ENCODE measurements at regions not wholly inside any gene's neighbourhood (a gene's known extent, or its start where the extent isn't known, plus 50 kb on each side); places are given as distances from the start of the nearest gene placed in this dataset.
"Not testable (repeated sequence)": the region's sequence is repeated elsewhere in the genome, so short reads cannot be mapped to it uniquely, and the experiment has no call there.

GRCh38 chr2:122032264-122032645 is 276.8 kb downstream of the TSN start:
- no peak overlapping the region for H3K4me3 ChIP-seq
- H4K20me1 ChIP-seq: no peaks in the 10 kb centered on the region
- peak overlapping the region; percentile 52 to 82 (median 72) for H3K4me2 ChIP-seq
- no peak for TF ChIP-seq Cebpa-rat (IDR thresholded peaks at IDR 0.05)
- H3K27me3 ChIP-seq: no peaks in the 10 kb centered on the region
- H3K27ac ChIP-seq: no peak overlapping the region
- no peak overlapping the region for H3K9ac ChIP-seq
- no peaks in the 10 kb centered on the region for H3K36me3 ChIP-seq
- peaks cover 35 to 46% (median 46%) of the 10 kb centered on the region in 10 experiments for H3K4me1 ChIP-seq
- H3K9me3 ChIP-seq (replicated peaks in 1 of 11): peaks cover 0 to 5% (median 0%) of the 10 kb centered on the region in 11 experiments; a peak in 3 of 22 replicates

DNA sequence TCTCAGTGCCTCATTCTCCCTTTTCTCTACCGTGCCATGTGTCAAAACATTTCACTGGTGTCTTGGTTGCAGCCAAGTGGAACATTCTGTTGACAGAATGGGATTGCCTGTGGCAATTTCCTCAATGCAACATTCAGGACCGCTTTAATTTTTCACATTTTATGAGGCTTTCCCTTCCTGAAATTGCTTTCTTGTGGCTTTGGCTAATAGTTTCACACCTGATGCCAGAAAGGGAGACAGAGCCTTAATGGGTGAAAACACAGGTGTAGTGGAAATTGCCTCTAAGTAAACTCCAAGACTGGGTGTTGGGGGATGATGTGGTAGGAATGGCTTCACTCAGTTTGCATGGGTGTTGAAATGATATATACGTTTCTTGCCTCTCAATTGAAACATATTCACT is 278.3 kb downstream of the TSN start:
- H3K27ac ChIP-seq: no peak overlapping the region

GRCh38 chr2:122034344-122034743 is 278.9 kb downstream of the TSN start:
- no peaks in the 10 kb centered on the region for H3K36me3 ChIP-seq
- H3K9me3 ChIP-seq (replicated peaks in 1 of 11): peaks cover 0 to 8% (median 0%) of the 10 kb centered on the region in 11 experiments; a peak in 7 of 22 replicates
- H3K9ac ChIP-seq: no peak overlapping the region
- no peak overlapping the region for H3K4me3 ChIP-seq
- no peaks in the 10 kb centered on the region for H4K20me1 ChIP-seq
- peaks cover 35 to 46% (median 46%) of the 10 kb centered on the region in 10 experiments for H3K4me1 ChIP-seq
- H3K27ac ChIP-seq: no peak overlapping the region
- H3K4me2 ChIP-seq: peak overlapping the region in 10 of 11 experiments; percentile 53 to 82 (median 74); a peak in 17 of 22 replicates
- no peaks in the 10 kb centered on the region for H3K27me3 ChIP-seq
- TF ChIP-seq Cebpa-rat (IDR thresholded peaks at IDR 0.05): no peak

More for the DNA sequence above, 278.3 kb downstream of the TSN start:
- peaks cover 0 to 5% (median 0%) of the 10 kb centered on the region in 11 experiments; a peak in 3 of 22 replicates for H3K9me3 ChIP-seq (replicated peaks in 1 of 11)
- no peak for TF ChIP-seq Cebpa-rat (IDR thresholded peaks at IDR 0.05)
- no peaks in the 10 kb centered on the region for H3K27me3 ChIP-seq
- no peaks in the 10 kb centered on the region for H4K20me1 ChIP-seq
- no peak overlapping the region for H3K4me3 ChIP-seq
- peaks cover 35 to 46% (median 46%) of the 10 kb centered on the region in 10 experiments for H3K4me1 ChIP-seq
- H3K4me2 ChIP-seq: peak overlapping the region in 10 of 11 experiments; percentile 52 to 82 (median 74); a peak in 18 of 22 replicates
- no peak overlapping the region for H3K9ac ChIP-seq
- H3K36me3 ChIP-seq: no peaks in the 10 kb centered on the region

- H3K9ac ChIP-seq: no peak overlapping the region
- H3K27me3 ChIP-seq: no peaks in the 10 kb centered on the region
- peaks cover 0 to 13% (median 4%) of the 10 kb centered on the region in 11 experiments; a peak in 15 of 22 replicates for H3K9me3 ChIP-seq (replicated peaks in 1 of 11)
- peaks cover 35 to 46% (median 46%) of the 10 kb centered on the region in 10 experiments for H3K4me1 ChIP-seq
- H3K4me3 ChIP-seq: no peak overlapping the region
- TF ChIP-seq Cebpa-rat (IDR thresholded peaks at IDR 0.05): no peak
- H4K20me1 ChIP-seq: no peaks in the 10 kb centered on the region
- peak overlapping the region; percentile 26 to 82 (median 71) for H3K4me2 ChIP-seq
- H3K27ac ChIP-seq: no peak overlapping the region
- H3K36me3 ChIP-seq: no peaks in the 10 kb centered on the region
Measured at GRCh38 chr2:122034777-122035176, 279.3 kb downstream of the TSN start.

DNA sequence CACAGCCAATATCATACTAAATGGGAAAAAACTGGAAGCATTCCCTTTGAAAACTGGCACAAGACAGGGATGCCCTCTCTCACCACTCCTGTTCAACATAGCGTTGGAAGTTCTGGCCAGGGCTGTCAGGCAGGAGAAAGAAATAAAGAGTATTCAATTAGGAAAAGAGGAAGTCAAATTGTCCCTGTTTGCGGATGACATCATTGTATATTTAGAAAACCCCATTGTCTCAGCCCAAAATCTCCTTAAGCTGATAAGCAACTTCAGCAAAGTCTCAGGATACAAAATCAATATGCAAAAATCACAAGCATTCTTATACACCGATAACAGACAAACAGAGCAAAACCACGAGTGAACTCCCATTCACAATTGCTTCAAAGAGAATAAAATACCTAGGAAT is 283.4 kb downstream of the TSN start:
- H3K36me3 ChIP-seq, H3K4me3 ChIP-seq, H3K9ac ChIP-seq, H3K27me3 ChIP-seq, H3K4me2 ChIP-seq, H3K27ac ChIP-seq, H4K20me1 ChIP-seq: not testable (repeated sequence)
- Histone ChIP-seq H3K9me3 (replicated peaks in 1 of 11) (peaks cover 4 to 15% (median 8%) of the 10 kb centered on the region in 11 experiments; a peak in 15 of 22 replicates), H3K4me1 (peaks cover 16 to 21% (median 19%) of the 10 kb centered on the region in 10 experiments)

DNA sequence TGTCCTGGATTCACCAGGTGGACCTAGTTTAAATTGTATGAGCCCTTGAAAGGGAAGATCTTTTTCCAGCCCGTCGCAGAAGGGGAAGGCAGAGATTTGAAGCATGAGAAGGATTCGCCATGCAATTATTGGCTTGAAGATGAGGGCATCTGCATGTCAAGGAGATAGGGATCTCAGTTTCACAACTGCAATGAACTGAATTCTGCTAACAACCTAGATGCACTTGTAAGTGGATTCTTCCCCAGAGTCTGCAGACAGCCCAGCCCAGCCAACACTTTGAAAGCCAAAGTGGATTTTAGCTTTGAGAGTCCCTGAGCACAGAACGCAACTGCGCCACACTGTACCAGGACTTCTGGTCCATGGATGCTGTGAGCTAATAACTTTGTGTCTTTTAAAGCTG is 286.0 kb downstream of the TSN start:
- Histone ChIP-seq H4K20me1 (no peaks in the 10 kb centered on the region), H3K4me3 (no peak overlapping the region), H3K4me2 (no peak overlapping the region), H3K9me3 (replicated peaks in 1 of 11) (peaks cover 4 to 15% (median 8%) of the 10 kb centered on the region in 11 experiments; a peak in 15 of 22 replicates), H3K27ac (no peak overlapping the region), H3K36me3 (no peaks in the 10 kb centered on the region), H3K4me1 (no peaks in the 10 kb centered on the region), H3K27me3 (no peaks in the 10 kb centered on the region), H3K9ac (no peak overlapping the region)
- no peak for TF ChIP-seq Cebpa-rat (IDR thresholded peaks at IDR 0.05)

GRCh38 chr2:122051659-122052058 is 296.2 kb downstream of the TSN start:
- H3K4me3 ChIP-seq, H3K27me3 ChIP-seq, H3K27ac ChIP-seq, H3K4me2 ChIP-seq, H3K9ac ChIP-seq, H4K20me1 ChIP-seq, H3K36me3 ChIP-seq: not testable (repeated sequence)
- Histone ChIP-seq H3K4me1 (peaks cover 7 to 31% (median 25%) of the 10 kb centered on the region in 10 experiments; a peak in 19 of 20 replicates), H3K9me3 (replicated peaks in 1 of 11) (peaks cover 0 to 32% (median 10%) of the 10 kb centered on the region in 11 experiments; a peak in 14 of 22 replicates)

DNA sequence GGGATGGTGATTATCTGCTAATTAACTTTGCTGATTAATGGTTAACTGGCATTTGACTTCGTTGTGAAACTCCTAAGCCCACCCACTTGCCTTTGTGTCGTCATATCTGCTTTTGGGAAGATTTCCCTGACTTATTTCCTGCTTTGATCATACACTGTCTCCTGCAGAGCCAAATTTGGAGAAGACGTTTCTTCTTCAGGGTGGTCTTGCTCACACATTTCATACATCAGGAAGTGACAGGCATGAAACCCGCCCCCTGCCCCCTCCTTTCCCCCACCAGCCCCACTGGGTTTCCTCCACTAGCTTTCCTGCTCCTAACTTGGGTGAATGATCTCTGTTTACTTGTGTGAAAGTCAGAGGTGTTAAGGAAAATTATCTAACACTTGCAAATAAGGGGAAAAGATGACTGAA is 300.1 kb downstream of the TSN start:
- Histone ChIP-seq H4K20me1 (no peaks in the 10 kb centered on the region), H3K9ac (no peak overlapping the region), H3K9me3 (replicated peaks in 1 of 11) (peaks cover 0 to 32% (median 13%) of the 10 kb centered on the region in 11 experiments; a peak in 14 of 22 replicates), H3K27ac (peak overlapping the region in 8 of 11 experiments; percentile 4 to 60 (median 44); a peak in 15 of 22 replicates), H3K4me2 (peak overlapping the region; percentile 1 to 55 (median 42); a peak in 18 of 22 replicates), H3K4me3 (no peak overlapping the region; a peak in 1 of 20 replicates), H3K27me3 (no peaks in the 10 kb centered on the region), H3K36me3 (no peaks in the 10 kb centered on the region), H3K4me1 (peaks cover 7 to 31% (median 25%) of the 10 kb centered on the region in 10 experiments; a peak in 19 of 20 replicates)
- TF ChIP-seq Cebpa-rat (IDR thresholded peaks at IDR 0.05): no peak

DNA sequence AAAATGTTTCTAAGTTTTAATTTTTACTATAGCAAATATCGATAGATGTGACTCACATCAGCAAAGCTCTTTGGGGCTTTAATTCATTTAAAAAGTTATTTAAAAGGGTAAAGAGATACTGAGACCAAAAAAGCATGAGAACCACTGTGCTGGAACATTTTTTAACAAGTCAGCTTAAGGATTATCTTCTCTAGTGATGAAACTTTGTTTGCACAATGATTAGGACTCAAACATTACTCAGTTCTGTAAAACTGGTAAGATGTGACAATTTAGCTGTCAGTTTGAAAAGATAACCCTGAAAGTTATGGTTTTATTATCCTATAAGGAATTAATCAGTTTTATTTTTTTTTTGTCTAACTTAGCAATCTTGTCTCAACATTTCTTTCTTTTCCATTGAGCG is 301.4 kb downstream of the TSN start:
- TF ChIP-seq Cebpa-rat (IDR thresholded peaks at IDR 0.05): no peak
- Histone ChIP-seq H3K9ac (no peak overlapping the region), H3K4me1 (peaks cover 7 to 31% (median 25%) of the 10 kb centered on the region in 10 experiments; a peak in 19 of 20 replicates), H3K27ac (no peak overlapping the region), H3K4me2 (no peak overlapping the region), H4K20me1 (no peaks in the 10 kb centered on the region), H3K4me3 (no peak overlapping the region), H3K27me3 (no peaks in the 10 kb centered on the region), H3K9me3 (replicated peaks in 1 of 11) (peaks cover 0 to 32% (median 13%) of the 10 kb centered on the region in 11 experiments; a peak in 14 of 22 replicates), H3K36me3 (no peaks in the 10 kb centered on the region)

GRCh38 chr2:122061206-122061605 is 305.8 kb downstream of the TSN start:
- Histone ChIP-seq H3K27ac (no peak overlapping the region), H3K36me3 (no peaks in the 10 kb centered on the region), H4K20me1 (no peaks in the 10 kb centered on the region), H3K4me2 (no peak overlapping the region), H3K4me3 (no peak overlapping the region), H3K27me3 (no peaks in the 10 kb centered on the region), H3K9me3 (replicated peaks in 1 of 11) (peaks cover 0 to 11% (median 0%) of the 10 kb centered on the region in 11 experiments; a peak in 3 of 22 replicates), H3K4me1 (peaks cover 0 to 3% (median 2%) of the 10 kb centered on the region in 10 experiments; a peak in 9 of 20 replicates), H3K9ac (no peak overlapping the region)
- no peak for TF ChIP-seq Cebpa-rat (IDR thresholded peaks at IDR 0.05)

Data from BLaER1 treated with 17β-estradiol and CSF1 and Interleukin-3, amounts not matched to agents 10 nM and 100 nM (cell line).